ENCODE measurements at regions not wholly inside any gene's neighbourhood (a gene's known extent, or its start where the extent isn't known, plus 50 kb on each side); places are given as distances from the start of the nearest gene placed in this dataset.

DNA sequence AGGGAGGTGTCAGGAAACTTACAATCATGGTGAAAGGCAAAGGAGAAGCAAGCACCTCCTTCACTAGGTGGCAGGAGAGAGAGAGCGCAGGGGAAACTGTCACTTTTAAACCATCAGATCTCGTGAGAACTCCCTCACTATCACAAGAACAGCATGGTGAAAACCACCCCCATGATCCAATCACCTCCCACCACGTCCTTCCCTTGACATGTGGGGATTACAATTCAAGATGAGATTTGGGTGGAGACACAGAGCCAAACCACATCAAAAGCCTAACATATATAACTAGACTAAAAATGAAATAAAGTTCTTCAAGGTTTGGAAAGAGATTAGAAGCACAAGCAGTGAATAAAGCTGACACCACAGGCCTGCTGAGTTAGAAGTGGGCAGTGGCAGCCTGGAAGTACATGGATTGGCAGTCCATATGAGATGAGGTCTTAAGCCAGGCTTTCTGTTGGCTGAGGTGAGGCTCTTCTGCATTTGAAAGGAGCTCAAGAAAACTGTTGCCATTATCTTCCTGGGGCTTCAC lies 96.4 kb upstream of the MDFIC start:
- peaks cover 9% of the 10 kb centered on the region for H3K4me1 Mint-ChIP-seq (ENCODE audit: unreplicated experiment)
- H3K27me3 Mint-ChIP-seq, result no peaks in the 10 kb centered on the region
- H3K27ac Mint-ChIP-seq, result no peak overlapping the region
- no peak for DNase-seq (ENCODE audit: extremely low spot score, unreplicated experiment)
- no peaks in the 10 kb centered on the region for H3K36me3 Mint-ChIP-seq
- TF ChIP-seq, protein P1, sequence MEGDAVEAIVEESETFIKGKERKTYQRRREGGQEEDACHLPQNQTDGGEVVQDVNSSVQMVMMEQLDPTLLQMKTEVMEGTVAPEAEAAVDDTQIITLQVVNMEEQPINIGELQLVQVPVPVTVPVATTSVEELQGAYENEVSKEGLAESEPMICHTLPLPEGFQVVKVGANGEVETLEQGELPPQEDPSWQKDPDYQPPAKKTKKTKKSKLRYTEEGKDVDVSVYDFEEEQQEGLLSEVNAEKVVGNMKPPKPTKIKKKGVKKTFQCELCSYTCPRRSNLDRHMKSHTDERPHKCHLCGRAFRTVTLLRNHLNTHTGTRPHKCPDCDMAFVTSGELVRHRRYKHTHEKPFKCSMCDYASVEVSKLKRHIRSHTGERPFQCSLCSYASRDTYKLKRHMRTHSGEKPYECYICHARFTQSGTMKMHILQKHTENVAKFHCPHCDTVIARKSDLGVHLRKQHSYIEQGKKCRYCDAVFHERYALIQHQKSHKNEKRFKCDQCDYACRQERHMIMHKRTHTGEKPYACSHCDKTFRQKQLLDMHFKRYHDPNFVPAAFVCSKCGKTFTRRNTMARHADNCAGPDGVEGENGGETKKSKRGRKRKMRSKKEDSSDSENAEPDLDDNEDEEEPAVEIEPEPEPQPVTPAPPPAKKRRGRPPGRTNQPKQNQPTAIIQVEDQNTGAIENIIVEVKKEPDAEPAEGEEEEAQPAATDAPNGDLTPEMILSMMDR (conservative IDR thresholded peaks at IDR 0.05), result no peak
- peaks cover 4% of the 10 kb centered on the region for H3K9me3 Mint-ChIP-seq
- no peak overlapping the region for H3K4me3 Mint-ChIP-seq

GRCh38 chr7:114830952-114831351 lies 90.9 kb upstream of the MDFIC start:
- H3K4me3 Mint-ChIP-seq, result no peak overlapping the region

GRCh38 chr7:114832906-114833595 lies 88.8 kb upstream of the MDFIC start:
- H3K27me3 Mint-ChIP-seq, result no peaks in the 10 kb centered on the region
- TF ChIP-seq, protein P1 (conservative IDR thresholded peaks at IDR 0.05), result no peak
- no peak overlapping the region for H3K27ac Mint-ChIP-seq
- no peaks in the 10 kb centered on the region for H3K9me3 Mint-ChIP-seq
- DNase-seq (ENCODE audit: extremely low spot score, unreplicated experiment), result no peak
- no peaks in the 10 kb centered on the region for H3K36me3 Mint-ChIP-seq
- H3K4me1 Mint-ChIP-seq (ENCODE audit: unreplicated experiment), result no peaks in the 10 kb centered on the region
- no peak overlapping the region for H3K4me3 Mint-ChIP-seq

More at GRCh38 chr7:114830952-114831351, 90.9 kb upstream of the MDFIC start:
- Mint-ChIP-seq H3K27ac (no peak overlapping the region), H3K36me3 (no peaks in the 10 kb centered on the region), H3K9me3 (peaks cover 2% of the 10 kb centered on the region), H3K27me3 (no peaks in the 10 kb centered on the region), H3K4me1 (ENCODE audit: unreplicated experiment) (no peaks in the 10 kb centered on the region)
- no peak for DNase-seq (ENCODE audit: extremely low spot score, unreplicated experiment)
- TF ChIP-seq, protein P1 (conservative IDR thresholded peaks at IDR 0.05), result no peak

- Mint-ChIP-seq H3K27me3 (no peaks in the 10 kb centered on the region), H3K4me3 (no peak overlapping the region), H3K4me1 (ENCODE audit: unreplicated experiment) (no peaks in the 10 kb centered on the region), H3K27ac (no peak overlapping the region), H3K36me3 (no peaks in the 10 kb centered on the region), H3K9me3 (no peaks in the 10 kb centered on the region)
- TF ChIP-seq, protein P1 (conservative IDR thresholded peaks at IDR 0.05), result no peak
- no peak for DNase-seq (ENCODE audit: extremely low spot score, unreplicated experiment)
Observed at GRCh38 chr7:114835303-114835702, 86.6 kb upstream of the MDFIC start.

DNA sequence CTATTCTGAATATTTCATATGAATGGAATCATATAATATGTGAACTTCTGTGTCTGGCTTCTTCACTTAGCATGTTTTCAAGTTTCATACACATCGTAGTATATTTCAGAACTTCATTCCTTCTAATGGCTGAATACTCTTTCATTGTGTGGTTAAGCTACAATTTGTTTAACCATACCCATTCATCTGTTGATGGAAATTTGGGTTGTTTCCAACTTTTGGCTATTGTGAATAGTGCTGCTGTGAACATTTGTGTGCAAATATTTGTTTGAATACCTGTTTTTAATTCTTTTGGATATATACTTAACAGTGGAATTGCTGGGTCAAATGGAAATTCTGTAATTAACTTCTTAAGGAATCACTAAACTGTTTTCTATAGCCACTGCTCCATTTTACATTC lies 86.0 kb upstream of the MDFIC start:
- no peak overlapping the region for H3K4me3 Mint-ChIP-seq
- no peak for DNase-seq (ENCODE audit: extremely low spot score, unreplicated experiment)
- H3K27ac Mint-ChIP-seq, result no peak overlapping the region
- no peaks in the 10 kb centered on the region for H3K36me3 Mint-ChIP-seq
- H3K9me3 Mint-ChIP-seq, result no peaks in the 10 kb centered on the region
- H3K4me1 Mint-ChIP-seq (ENCODE audit: unreplicated experiment), result no peaks in the 10 kb centered on the region
- no peaks in the 10 kb centered on the region for H3K27me3 Mint-ChIP-seq
- TF ChIP-seq, protein P1 (conservative IDR thresholded peaks at IDR 0.05), result no peak

Measured in type B pancreatic cell (in vitro differentiated cells).